ENCODE measurements at regions not wholly inside any gene's neighbourhood (a gene's known extent, or its start where the extent isn't known, plus 50 kb on each side); places are given as distances from the start of the nearest gene placed in this dataset.

DNA sequence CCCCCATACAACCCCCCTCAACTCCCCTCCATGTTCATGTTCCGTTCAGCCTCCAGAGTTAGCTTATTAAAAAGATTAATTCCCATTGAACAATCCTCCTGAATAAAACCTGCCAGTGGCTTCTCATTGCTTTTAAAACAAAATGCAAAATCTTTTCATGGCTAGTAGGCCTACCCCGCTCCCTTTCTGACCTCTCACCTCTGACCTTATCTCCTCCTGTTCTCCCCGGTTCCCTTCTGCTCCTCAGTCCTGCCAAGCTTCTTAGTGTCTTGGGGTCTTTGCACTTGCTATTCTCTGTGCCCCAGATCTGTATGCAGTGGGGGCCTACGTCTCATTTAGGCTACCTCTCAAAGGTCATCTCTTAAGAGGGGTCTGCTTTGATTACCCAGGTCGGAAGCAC lies 64.3 kb downstream of the RHOB start:
- no peak overlapping the region for H3K27ac ChIP-seq (ENCODE audit: extremely low read depth, low read depth, low read length)
- H3K36me3 ChIP-seq (ENCODE audit: control insufficient read depth in 2 of 2, insufficient read depth in 1 of 2, low read length in 2 of 2) = no peaks in the 10 kb centered on the region
- H3K4me3 ChIP-seq (ENCODE audit: low read depth, low read length) = no peak overlapping the region
- no peaks in the 10 kb centered on the region for H3K9me3 ChIP-seq (ENCODE audit: control insufficient read depth, insufficient read depth, low read depth, low read length)
- TF ChIP-seq, protein P1, sequence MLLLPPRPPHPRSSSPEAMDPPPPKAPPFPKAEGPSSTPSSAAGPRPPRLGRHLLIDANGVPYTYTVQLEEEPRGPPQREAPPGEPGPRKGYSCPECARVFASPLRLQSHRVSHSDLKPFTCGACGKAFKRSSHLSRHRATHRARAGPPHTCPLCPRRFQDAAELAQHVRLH (tag by site-specific recombination; IDR thresholded peaks at IDR 0.05) = no peak
- TF ChIP-seq ZNF202 (tag by site-specific recombination; IDR thresholded peaks at IDR 0.05; ENCODE audit: borderline replicate concordance) (no peak), ZNF777 (tag by site-specific recombination; IDR thresholded peaks at IDR 0.05; ENCODE audit: borderline replicate concordance) (no peak), ZBTB1 (tag by site-specific recombination; IDR thresholded peaks at IDR 0.05) (no peak), ZNF121 (tag by site-specific recombination; IDR thresholded peaks at IDR 0.05) (no peak), ZNF837 (tag by site-specific recombination; IDR thresholded peaks at IDR 0.05) (no peak), ZNF76 (tag by site-specific recombination; IDR thresholded peaks at IDR 0.05; ENCODE audit: borderline replicate concordance, low read depth) (no peak), ZNF366 (tag by site-specific recombination; conservative IDR thresholded peaks at IDR 0.05) (no peak), ZNF394 (tag by site-specific recombination; IDR thresholded peaks at IDR 0.05; ENCODE audit: borderline replicate concordance) (no peak)
- TF ChIP-seq, protein P2, sequence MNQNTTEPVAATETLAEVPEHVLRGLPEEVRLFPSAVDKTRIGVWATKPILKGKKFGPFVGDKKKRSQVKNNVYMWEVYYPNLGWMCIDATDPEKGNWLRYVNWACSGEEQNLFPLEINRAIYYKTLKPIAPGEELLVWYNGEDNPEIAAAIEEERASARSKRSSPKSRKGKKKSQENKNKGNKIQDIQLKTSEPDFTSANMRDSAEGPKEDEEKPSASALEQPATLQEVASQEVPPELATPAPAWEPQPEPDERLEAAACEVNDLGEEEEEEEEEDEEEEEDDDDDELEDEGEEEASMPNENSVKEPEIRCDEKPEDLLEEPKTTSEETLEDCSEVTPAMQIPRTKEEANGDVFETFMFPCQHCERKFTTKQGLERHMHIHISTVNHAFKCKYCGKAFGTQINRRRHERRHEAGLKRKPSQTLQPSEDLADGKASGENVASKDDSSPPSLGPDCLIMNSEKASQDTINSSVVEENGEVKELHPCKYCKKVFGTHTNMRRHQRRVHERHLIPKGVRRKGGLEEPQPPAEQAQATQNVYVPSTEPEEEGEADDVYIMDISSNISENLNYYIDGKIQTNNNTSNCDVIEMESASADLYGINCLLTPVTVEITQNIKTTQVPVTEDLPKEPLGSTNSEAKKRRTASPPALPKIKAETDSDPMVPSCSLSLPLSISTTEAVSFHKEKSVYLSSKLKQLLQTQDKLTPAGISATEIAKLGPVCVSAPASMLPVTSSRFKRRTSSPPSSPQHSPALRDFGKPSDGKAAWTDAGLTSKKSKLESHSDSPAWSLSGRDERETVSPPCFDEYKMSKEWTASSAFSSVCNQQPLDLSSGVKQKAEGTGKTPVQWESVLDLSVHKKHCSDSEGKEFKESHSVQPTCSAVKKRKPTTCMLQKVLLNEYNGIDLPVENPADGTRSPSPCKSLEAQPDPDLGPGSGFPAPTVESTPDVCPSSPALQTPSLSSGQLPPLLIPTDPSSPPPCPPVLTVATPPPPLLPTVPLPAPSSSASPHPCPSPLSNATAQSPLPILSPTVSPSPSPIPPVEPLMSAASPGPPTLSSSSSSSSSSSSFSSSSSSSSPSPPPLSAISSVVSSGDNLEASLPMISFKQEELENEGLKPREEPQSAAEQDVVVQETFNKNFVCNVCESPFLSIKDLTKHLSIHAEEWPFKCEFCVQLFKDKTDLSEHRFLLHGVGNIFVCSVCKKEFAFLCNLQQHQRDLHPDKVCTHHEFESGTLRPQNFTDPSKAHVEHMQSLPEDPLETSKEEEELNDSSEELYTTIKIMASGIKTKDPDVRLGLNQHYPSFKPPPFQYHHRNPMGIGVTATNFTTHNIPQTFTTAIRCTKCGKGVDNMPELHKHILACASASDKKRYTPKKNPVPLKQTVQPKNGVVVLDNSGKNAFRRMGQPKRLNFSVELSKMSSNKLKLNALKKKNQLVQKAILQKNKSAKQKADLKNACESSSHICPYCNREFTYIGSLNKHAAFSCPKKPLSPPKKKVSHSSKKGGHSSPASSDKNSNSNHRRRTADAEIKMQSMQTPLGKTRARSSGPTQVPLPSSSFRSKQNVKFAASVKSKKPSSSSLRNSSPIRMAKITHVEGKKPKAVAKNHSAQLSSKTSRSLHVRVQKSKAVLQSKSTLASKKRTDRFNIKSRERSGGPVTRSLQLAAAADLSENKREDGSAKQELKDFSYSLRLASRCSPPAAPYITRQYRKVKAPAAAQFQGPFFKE (tag by site-specific recombination; IDR thresholded peaks at IDR 0.05; ENCODE audit: borderline replicate concordance) = no peak
- TF ChIP-seq, protein P3, sequence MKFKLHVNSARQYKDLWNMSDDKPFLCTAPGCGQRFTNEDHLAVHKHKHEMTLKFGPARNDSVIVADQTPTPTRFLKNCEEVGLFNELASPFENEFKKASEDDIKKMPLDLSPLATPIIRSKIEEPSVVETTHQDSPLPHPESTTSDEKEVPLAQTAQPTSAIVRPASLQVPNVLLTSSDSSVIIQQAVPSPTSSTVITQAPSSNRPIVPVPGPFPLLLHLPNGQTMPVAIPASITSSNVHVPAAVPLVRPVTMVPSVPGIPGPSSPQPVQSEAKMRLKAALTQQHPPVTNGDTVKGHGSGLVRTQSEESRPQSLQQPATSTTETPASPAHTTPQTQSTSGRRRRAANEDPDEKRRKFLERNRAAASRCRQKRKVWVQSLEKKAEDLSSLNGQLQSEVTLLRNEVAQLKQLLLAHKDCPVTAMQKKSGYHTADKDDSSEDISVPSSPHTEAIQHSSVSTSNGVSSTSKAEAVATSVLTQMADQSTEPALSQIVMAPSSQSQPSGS (tag by site-specific recombination; IDR thresholded peaks at IDR 0.05; ENCODE audit: low read depth) = no peak
- TF ChIP-seq, protein P4, sequence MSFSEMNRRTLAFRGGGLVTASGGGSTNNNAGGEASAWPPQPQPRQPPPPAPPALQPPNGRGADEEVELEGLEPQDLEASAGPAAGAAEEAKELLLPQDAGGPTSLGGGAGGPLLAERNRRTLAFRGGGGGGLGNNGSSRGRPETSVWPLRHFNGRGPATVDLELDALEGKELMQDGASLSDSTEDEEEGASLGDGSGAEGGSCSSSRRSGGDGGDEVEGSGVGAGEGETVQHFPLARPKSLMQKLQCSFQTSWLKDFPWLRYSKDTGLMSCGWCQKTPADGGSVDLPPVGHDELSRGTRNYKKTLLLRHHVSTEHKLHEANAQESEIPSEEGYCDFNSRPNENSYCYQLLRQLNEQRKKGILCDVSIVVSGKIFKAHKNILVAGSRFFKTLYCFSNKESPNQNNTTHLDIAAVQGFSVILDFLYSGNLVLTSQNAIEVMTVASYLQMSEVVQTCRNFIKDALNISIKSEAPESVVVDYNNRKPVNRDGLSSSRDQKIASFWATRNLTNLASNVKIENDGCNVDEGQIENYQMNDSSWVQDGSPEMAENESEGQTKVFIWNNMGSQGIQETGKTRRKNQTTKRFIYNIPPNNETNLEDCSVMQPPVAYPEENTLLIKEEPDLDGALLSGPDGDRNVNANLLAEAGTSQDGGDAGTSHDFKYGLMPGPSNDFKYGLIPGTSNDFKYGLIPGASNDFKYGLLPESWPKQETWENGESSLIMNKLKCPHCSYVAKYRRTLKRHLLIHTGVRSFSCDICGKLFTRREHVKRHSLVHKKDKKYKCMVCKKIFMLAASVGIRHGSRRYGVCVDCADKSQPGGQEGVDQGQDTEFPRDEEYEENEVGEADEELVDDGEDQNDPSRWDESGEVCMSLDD (tag by site-specific recombination; IDR thresholded peaks at IDR 0.05) = no peak
- TF ChIP-seq, protein P5, sequence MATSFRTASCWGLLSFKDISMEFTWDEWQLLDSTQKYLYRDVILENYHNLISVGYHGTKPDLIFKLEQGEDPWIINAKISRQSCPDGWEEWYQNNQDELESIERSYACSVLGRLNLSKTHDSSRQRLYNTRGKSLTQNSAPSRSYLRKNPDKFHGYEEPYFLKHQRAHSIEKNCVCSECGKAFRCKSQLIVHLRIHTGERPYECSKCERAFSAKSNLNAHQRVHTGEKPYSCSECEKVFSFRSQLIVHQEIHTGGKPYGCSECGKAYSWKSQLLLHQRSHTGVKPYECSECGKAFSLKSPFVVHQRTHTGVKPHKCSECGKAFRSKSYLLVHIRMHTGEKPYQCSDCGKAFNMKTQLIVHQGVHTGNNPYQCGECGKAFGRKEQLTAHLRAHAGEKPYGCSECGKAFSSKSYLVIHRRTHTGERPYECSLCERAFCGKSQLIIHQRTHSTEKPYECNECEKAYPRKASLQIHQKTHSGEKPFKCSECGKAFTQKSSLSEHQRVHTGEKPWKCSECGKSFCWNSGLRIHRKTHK (tag by site-specific recombination; IDR thresholded peaks at IDR 0.05) = no peak
- TF ChIP-seq, protein P6, sequence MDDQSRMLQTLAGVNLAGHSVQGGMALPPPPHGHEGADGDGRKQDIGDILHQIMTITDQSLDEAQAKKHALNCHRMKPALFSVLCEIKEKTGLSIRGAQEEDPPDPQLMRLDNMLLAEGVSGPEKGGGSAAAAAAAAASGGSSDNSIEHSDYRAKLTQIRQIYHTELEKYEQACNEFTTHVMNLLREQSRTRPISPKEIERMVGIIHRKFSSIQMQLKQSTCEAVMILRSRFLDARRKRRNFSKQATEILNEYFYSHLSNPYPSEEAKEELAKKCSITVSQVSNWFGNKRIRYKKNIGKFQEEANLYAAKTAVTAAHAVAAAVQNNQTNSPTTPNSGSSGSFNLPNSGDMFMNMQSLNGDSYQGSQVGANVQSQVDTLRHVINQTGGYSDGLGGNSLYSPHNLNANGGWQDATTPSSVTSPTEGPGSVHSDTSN (CRISPR knock-in tag; IDR thresholded peaks at IDR 0.05) = no peak
- TF ChIP-seq, protein P7, sequence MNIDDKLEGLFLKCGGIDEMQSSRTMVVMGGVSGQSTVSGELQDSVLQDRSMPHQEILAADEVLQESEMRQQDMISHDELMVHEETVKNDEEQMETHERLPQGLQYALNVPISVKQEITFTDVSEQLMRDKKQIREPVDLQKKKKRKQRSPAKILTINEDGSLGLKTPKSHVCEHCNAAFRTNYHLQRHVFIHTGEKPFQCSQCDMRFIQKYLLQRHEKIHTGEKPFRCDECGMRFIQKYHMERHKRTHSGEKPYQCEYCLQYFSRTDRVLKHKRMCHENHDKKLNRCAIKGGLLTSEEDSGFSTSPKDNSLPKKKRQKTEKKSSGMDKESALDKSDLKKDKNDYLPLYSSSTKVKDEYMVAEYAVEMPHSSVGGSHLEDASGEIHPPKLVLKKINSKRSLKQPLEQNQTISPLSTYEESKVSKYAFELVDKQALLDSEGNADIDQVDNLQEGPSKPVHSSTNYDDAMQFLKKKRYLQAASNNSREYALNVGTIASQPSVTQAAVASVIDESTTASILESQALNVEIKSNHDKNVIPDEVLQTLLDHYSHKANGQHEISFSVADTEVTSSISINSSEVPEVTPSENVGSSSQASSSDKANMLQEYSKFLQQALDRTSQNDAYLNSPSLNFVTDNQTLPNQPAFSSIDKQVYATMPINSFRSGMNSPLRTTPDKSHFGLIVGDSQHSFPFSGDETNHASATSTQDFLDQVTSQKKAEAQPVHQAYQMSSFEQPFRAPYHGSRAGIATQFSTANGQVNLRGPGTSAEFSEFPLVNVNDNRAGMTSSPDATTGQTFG (tag by site-specific recombination; IDR thresholded peaks at IDR 0.05; ENCODE audit: borderline replicate concordance) = no peak
- TF ChIP-seq, protein P8, sequence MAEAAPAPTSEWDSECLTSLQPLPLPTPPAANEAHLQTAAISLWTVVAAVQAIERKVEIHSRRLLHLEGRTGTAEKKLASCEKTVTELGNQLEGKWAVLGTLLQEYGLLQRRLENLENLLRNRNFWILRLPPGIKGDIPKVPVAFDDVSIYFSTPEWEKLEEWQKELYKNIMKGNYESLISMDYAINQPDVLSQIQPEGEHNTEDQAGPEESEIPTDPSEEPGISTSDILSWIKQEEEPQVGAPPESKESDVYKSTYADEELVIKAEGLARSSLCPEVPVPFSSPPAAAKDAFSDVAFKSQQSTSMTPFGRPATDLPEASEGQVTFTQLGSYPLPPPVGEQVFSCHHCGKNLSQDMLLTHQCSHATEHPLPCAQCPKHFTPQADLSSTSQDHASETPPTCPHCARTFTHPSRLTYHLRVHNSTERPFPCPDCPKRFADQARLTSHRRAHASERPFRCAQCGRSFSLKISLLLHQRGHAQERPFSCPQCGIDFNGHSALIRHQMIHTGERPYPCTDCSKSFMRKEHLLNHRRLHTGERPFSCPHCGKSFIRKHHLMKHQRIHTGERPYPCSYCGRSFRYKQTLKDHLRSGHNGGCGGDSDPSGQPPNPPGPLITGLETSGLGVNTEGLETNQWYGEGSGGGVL (tag by site-specific recombination; IDR thresholded peaks at IDR 0.05) = no peak
- peaks cover 3% of the 10 kb centered on the region for H3K4me1 ChIP-seq (ENCODE audit: control insufficient read depth, insufficient read depth, low read length)
- CTCF ChIA-PET = interaction anchor here (0.7 to 1.5 kb wide), 4 partner anchors 65 to 361 kb away, joined by 3 to 7 read pairs (median 4); no protein-coding TSS in a partner anchor
- POLR2A ChIA-PET = interaction anchor here (0.6 to 4.7 kb wide), 3 partner anchors 64 to 143 kb away, joined by 3 to 57 read pairs (median 5); partner anchors contain the start of genes HS1BP3 and RHOB

All from HEK293 (cell line).